Adrenal gland (tissue), 5 donors: ENCODE measurements at regions not wholly inside any gene's neighbourhood (a gene's known extent, or its start where the extent isn't known, plus 50 kb on each side); places are given as distances from the start of the nearest gene placed in this dataset.

ENCODE experiments used
- CTCF ChIP-seq, 6 experiments: fragments of 450-650 bp in 4 of 6; fragments of 200-600 bp in 2 of 6; sonication (generic) in 1 of 6; IDR thresholded peaks; 1 replicate in 5 of 6; 2 replicates in 1 of 6; pipeline versions ENCODE4 v1.5.1 to v1.8.0; 2016 to 2021; ENCODE audit warnings: antibody characterized with exemption in 6 of 6, mild to moderate bottlenecking in 2 of 6, moderate library complexity in 1 of 6
- POLR2A ChIP-seq, 2 donors: fragments of 450-650 bp; IDR thresholded peaks; one replicate each; pipeline ENCODE4 v1.6.1; 2017; ENCODE audit warnings: antibody characterized with exemption in 2 of 2, mild to moderate bottlenecking in 2 of 2, moderate library complexity in 1 of 2
- donor health status: DM: no; HTN: no; CAD: no.

GRCh38 chr10:71052708-71053107 lies 159.7 kb upstream of the UNC5B start:
- TF ChIP-seq POLR2A (IDR thresholded peaks at IDR 0.05) (no peak), CTCF (IDR thresholded peaks at IDR 0.05) (no peak)
